Breast epithelium (tissue), 4 donors: ENCODE measurements at regions not wholly inside any gene's neighbourhood (a gene's known extent, or its start where the extent isn't known, plus 50 kb on each side); places are given as distances from the start of the nearest gene placed in this dataset.
"Not testable (repeated sequence)": the region's sequence is repeated elsewhere in the genome, so short reads cannot be mapped to it uniquely, and the experiment has no call there.

Experiments
- DNase-seq, 2 donors: peaks; one replicate each; pipeline ENCODE4 v3.0.0-alpha.2; 2019; ENCODE audit warnings: low spot score in 2 of 2
- H3K27ac ChIP-seq, 2 donors: fragments of 200-600 bp; sonication (generic) in 1 of 2; one replicate each; pipeline ENCODE4 v1.5.1; 2016 to 2019; ENCODE audit warnings: mild to moderate bottlenecking in 1 of 2
- H3K27me3 ChIP-seq, 2 donors: fragments of 200-600 bp; sonication (generic) in 1 of 2; one replicate each; pipeline versions ENCODE4 v1.5.1 to v1.6.0; 2017 to 2019; ENCODE audit warnings: control low read depth in 1 of 2, mild to moderate bottlenecking in 1 of 2
- H3K36me3 ChIP-seq: fragments of 200-600 bp; one replicate; pipeline ENCODE4 v1.5.1; 2019
- H3K4me1 ChIP-seq, 2 donors: fragments of 200-600 bp; sonication (generic); one replicate each; pipeline ENCODE4 v1.5.1; 2016 to 2019; ENCODE audit warnings: control low read depth in 1 of 2
- H3K4me3 ChIP-seq, 3 donors: fragments of 200-600 bp; sonication (generic); 1 replicate in 2 of 3; 2 replicates in 1 of 3; pipeline ENCODE4 v1.5.1; 2016 to 2019; ENCODE audit warnings: mild to moderate bottlenecking in 3 of 3, moderate library complexity in 2 of 3
- H3K9me3 ChIP-seq, 2 donors: fragments of 200-600 bp; sonication (generic) in 1 of 2; one replicate each; pipeline ENCODE4 v1.5.1; 2016 to 2019; ENCODE audit warnings: control low read depth in 1 of 2
- CTCF ChIP-seq, 3 donors: fragments of 450-650 bp; IDR thresholded peaks; one replicate each; pipeline ENCODE4 v1.5.1; 2016 to 2017; ENCODE audit warnings: antibody characterized with exemption in 3 of 3, mild to moderate bottlenecking in 3 of 3, moderate library complexity in 3 of 3
- POLR2A ChIP-seq: fragments of 450-650 bp; IDR thresholded peaks from one replicate; pipeline ENCODE4 v1.6.1; 2016; ENCODE audit warnings: antibody characterized with exemption, mild to moderate bottlenecking, moderate library complexity
- POLR2AphosphoS5 ChIP-seq, 3 donors: sonication (generic); formaldehyde crosslinking; IDR thresholded peaks; one replicate each; pipeline ENCODE4 v1.6.1; 2017; ENCODE audit warnings: antibody characterized with exemption in 3 of 3
- intact Hi-C: fragments of 100-400 bp; cut with DNase I; formaldehyde crosslinking; loops from one replicate; pipeline ENCODE4 v1.15.1; 2023; ENCODE audit warnings: low total_unique reads

- H3K9me3 ChIP-seq = no peaks in the 10 kb centered on the region
- no peak overlapping the region for H3K27ac ChIP-seq
- no peak for TF ChIP-seq POLR2AphosphoS5 (IDR thresholded peaks at IDR 0.05)
- no peak for TF ChIP-seq CTCF (IDR thresholded peaks at IDR 0.05)
- TF ChIP-seq POLR2A = no peak
These were observed 106.6 kb upstream of the BARHL2 start for GRCh38 chr1:90823686-90824085.

GRCh38 chr1:90821788-90822359, 104.8 kb upstream of the BARHL2 start:
- H3K27me3 ChIP-seq = no peaks in the 10 kb centered on the region
- TF ChIP-seq CTCF (IDR thresholded peaks at IDR 0.05) (no peak), POLR2AphosphoS5 (IDR thresholded peaks at IDR 0.05) (no peak), POLR2A (no peak)
- no peaks in the 10 kb centered on the region for H3K9me3 ChIP-seq
- peak overlapping the region; percentile 28 to 34 for H3K27ac ChIP-seq
- no peaks in the 10 kb centered on the region for H3K4me1 ChIP-seq
- H3K4me3 ChIP-seq = peak overlapping the region in 2 of 3 donors; percentile 11 to 24
- intact Hi-C loops = no loop called here
- no peak for DNase-seq
- H3K36me3 ChIP-seq = no peaks in the 10 kb centered on the region

More at GRCh38 chr1:90823686-90824085, 106.6 kb upstream of the BARHL2 start:
- DNase-seq = no peak
- H3K27me3 ChIP-seq = no peaks in the 10 kb centered on the region
- H3K4me3 ChIP-seq = no peak overlapping the region
- no peaks in the 10 kb centered on the region for H3K36me3 ChIP-seq
- intact Hi-C loops = no loop called here
- no peaks in the 10 kb centered on the region for H3K4me1 ChIP-seq

GRCh38 chr1:90821152-90821787, 104.2 kb upstream of the BARHL2 start:
- H3K27ac ChIP-seq = peak overlapping the region; percentile 28 to 34
- intact Hi-C loops = no loop called here
- no peaks in the 10 kb centered on the region for H3K36me3 ChIP-seq
- no peaks in the 10 kb centered on the region for H3K4me1 ChIP-seq
- H3K9me3 ChIP-seq = no peaks in the 10 kb centered on the region
- no peak for DNase-seq
- no peak for TF ChIP-seq POLR2AphosphoS5 (IDR thresholded peaks at IDR 0.05)
- TF ChIP-seq CTCF (IDR thresholded peaks at IDR 0.05) = no peak
- TF ChIP-seq POLR2A = no peak
- H3K27me3 ChIP-seq = no peaks in the 10 kb centered on the region
- H3K4me3 ChIP-seq = peak overlapping the region in 2 of 3 donors; percentile 11 to 24

- Histone ChIP-seq H3K36me3 (no peaks in the 10 kb centered on the region), H3K9me3 (no peaks in the 10 kb centered on the region), H3K4me3 (no peak overlapping the region), H3K27ac (no peak overlapping the region), H3K4me1 (no peaks in the 10 kb centered on the region), H3K27me3 (no peaks in the 10 kb centered on the region)
- no peak for DNase-seq
- TF ChIP-seq POLR2A (no peak), CTCF (IDR thresholded peaks at IDR 0.05) (no peak), POLR2AphosphoS5 (IDR thresholded peaks at IDR 0.05) (no peak)
- intact Hi-C loops = no loop called here
These were observed 103.6 kb upstream of the BARHL2 start for GRCh38 chr1:90820745-90821144.

GRCh38 chr1:90817399-90817798, 100.3 kb upstream of the BARHL2 start:
- no peak overlapping the region for H3K4me3 ChIP-seq
- intact Hi-C loops = no loop called here
- no peaks in the 10 kb centered on the region for H3K4me1 ChIP-seq

GRCh38 chr1:90812237-90812636, 95.1 kb upstream of the BARHL2 start:
- intact Hi-C loops, H3K27ac ChIP-seq, DNase-seq: not testable (repeated sequence)

More at GRCh38 chr1:90817399-90817798, 100.3 kb upstream of the BARHL2 start:
- TF ChIP-seq POLR2AphosphoS5 (IDR thresholded peaks at IDR 0.05) (no peak), CTCF (IDR thresholded peaks at IDR 0.05) (no peak), POLR2A (no peak)
- Histone ChIP-seq H3K27ac (no peak overlapping the region), H3K9me3 (no peaks in the 10 kb centered on the region), H3K27me3 (no peaks in the 10 kb centered on the region), H3K36me3 (no peaks in the 10 kb centered on the region)
- DNase-seq = no peak

GRCh38 chr1:90811444-90811950, 94.4 kb upstream of the BARHL2 start:
- DNase-seq, H3K27ac ChIP-seq, intact Hi-C loops, H3K4me3 ChIP-seq, H3K36me3 ChIP-seq, H3K27me3 ChIP-seq, H3K9me3 ChIP-seq, H3K4me1 ChIP-seq: not testable (repeated sequence)

More at GRCh38 chr1:90812237-90812636, 95.1 kb upstream of the BARHL2 start:
- H3K4me1 ChIP-seq, H3K27me3 ChIP-seq, H3K36me3 ChIP-seq, H3K4me3 ChIP-seq, H3K9me3 ChIP-seq: not testable (repeated sequence)
